ENCODE measurements at regions not wholly inside any gene's neighbourhood (a gene's known extent, or its start where the extent isn't known, plus 50 kb on each side); places are given as distances from the start of the nearest gene placed in this dataset.

DNA sequence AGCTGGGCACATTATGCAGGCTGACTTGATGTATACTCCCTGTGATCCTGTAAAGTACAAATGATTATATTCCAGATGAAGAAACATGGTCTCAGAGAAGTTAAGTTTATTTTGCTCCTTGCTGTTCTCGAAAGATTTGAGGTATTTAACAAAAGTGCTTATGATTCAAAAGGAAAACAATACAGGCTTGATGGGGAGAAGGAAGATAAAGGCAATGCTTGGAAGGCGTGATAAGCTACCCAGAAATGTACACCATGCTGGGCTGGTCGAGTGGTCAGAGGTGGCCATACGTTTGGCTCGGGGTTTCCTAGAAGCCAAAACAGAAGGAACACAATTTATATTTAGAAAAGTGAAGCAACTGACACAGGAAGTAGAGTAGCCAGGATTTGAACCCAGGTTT is 201.0 kb downstream of the KTN1 start:
- no peaks in the 10 kb centered on the region for H4K20me1 ChIP-seq (ENCODE audit: insufficient read depth, low read length)
- H3K27me3 ChIP-seq (ENCODE audit: insufficient read depth, low read length, poor library complexity), result no peaks in the 10 kb centered on the region
- H3K36me3 ChIP-seq (ENCODE audit: insufficient read depth, low read length), result no peaks in the 10 kb centered on the region
- H3K9ac ChIP-seq (ENCODE audit: low read depth, low read length), result no peak overlapping the region
- no peak overlapping the region for H3K4me2 ChIP-seq (ENCODE audit: insufficient read depth, low read length)
- ATAC-seq (ENCODE audit: insufficient read depth, low read depth), result no peak
- H3K79me2 ChIP-seq (ENCODE audit: insufficient read depth, low read length), result no peaks in the 10 kb centered on the region
- H3K27ac ChIP-seq (ENCODE audit: low read length), result no peak overlapping the region
- DNase-seq, result no peak
- H3K4me3 ChIP-seq (ENCODE audit: low read depth in 1 of 2, low read length in 2 of 2), result no peak overlapping the region
- no peaks in the 10 kb centered on the region for H3K4me1 ChIP-seq (ENCODE audit: insufficient read depth, low read length)
- H2AFZ ChIP-seq (ENCODE audit: low read depth, low read length), result no peak overlapping the region
- no peak for TF ChIP-seq EZH2 (IDR thresholded peaks at IDR 0.05; ENCODE audit: borderline replicate concordance, low read depth, low read length, severe bottlenecking)
- no peak for TF ChIP-seq CTCF (IDR thresholded peaks at IDR 0.05; ENCODE audit: borderline replicate concordance, extremely low read depth, low read length, poor library complexity, severe bottlenecking)
- H3K9me3 ChIP-seq (ENCODE audit: insufficient read depth, low read length, severe bottlenecking), result no peaks in the 10 kb centered on the region

GRCh38 chr14:55782166-55782565 is 202.2 kb downstream of the KTN1 start:
- no peak overlapping the region for H3K4me3 ChIP-seq (ENCODE audit: low read depth in 1 of 2, low read length in 2 of 2)
- DNase-seq, result no peak
- no peak overlapping the region for H3K27ac ChIP-seq (ENCODE audit: low read length)
- no peaks in the 10 kb centered on the region for H4K20me1 ChIP-seq (ENCODE audit: insufficient read depth, low read length)
- no peaks in the 10 kb centered on the region for H3K27me3 ChIP-seq (ENCODE audit: insufficient read depth, low read length, poor library complexity)
- H2AFZ ChIP-seq (ENCODE audit: low read depth, low read length), result no peak overlapping the region
- H3K4me1 ChIP-seq (ENCODE audit: insufficient read depth, low read length), result no peaks in the 10 kb centered on the region
- no peaks in the 10 kb centered on the region for H3K9me3 ChIP-seq (ENCODE audit: insufficient read depth, low read length, severe bottlenecking)
- H3K9ac ChIP-seq (ENCODE audit: low read depth, low read length), result no peak overlapping the region
- no peak overlapping the region for H3K4me2 ChIP-seq (ENCODE audit: insufficient read depth, low read length)
- TF ChIP-seq CTCF (IDR thresholded peaks at IDR 0.05; ENCODE audit: borderline replicate concordance, extremely low read depth, low read length, poor library complexity, severe bottlenecking) (no peak), EZH2 (IDR thresholded peaks at IDR 0.05; ENCODE audit: borderline replicate concordance, low read depth, low read length, severe bottlenecking) (no peak)
- no peaks in the 10 kb centered on the region for H3K79me2 ChIP-seq (ENCODE audit: insufficient read depth, low read length)
- no peaks in the 10 kb centered on the region for H3K36me3 ChIP-seq (ENCODE audit: insufficient read depth, low read length)
- no peak for ATAC-seq (ENCODE audit: insufficient read depth, low read depth)

GRCh38 chr14:55789406-55789805 is 209.4 kb downstream of the KTN1 start:
- no peak overlapping the region for H3K9ac ChIP-seq (ENCODE audit: low read depth, low read length)
- H3K36me3 ChIP-seq (ENCODE audit: insufficient read depth, low read length), result no peaks in the 10 kb centered on the region
- no peaks in the 10 kb centered on the region for H3K9me3 ChIP-seq (ENCODE audit: insufficient read depth, low read length, severe bottlenecking)
- H3K27ac ChIP-seq (ENCODE audit: low read length), result no peak overlapping the region
- no peaks in the 10 kb centered on the region for H3K27me3 ChIP-seq (ENCODE audit: insufficient read depth, low read length, poor library complexity)
- no peak for ATAC-seq (ENCODE audit: insufficient read depth, low read depth)
- H4K20me1 ChIP-seq (ENCODE audit: insufficient read depth, low read length), result no peaks in the 10 kb centered on the region
- no peak for DNase-seq
- no peak overlapping the region for H3K4me3 ChIP-seq (ENCODE audit: low read depth in 1 of 2, low read length in 2 of 2)
- no peaks in the 10 kb centered on the region for H3K4me1 ChIP-seq (ENCODE audit: insufficient read depth, low read length)
- no peak overlapping the region for H2AFZ ChIP-seq (ENCODE audit: low read depth, low read length)
- H3K4me2 ChIP-seq (ENCODE audit: insufficient read depth, low read length), result no peak overlapping the region
- H3K79me2 ChIP-seq (ENCODE audit: insufficient read depth, low read length), result no peaks in the 10 kb centered on the region
- TF ChIP-seq EZH2 (IDR thresholded peaks at IDR 0.05; ENCODE audit: borderline replicate concordance, low read depth, low read length, severe bottlenecking) (no peak), CTCF (IDR thresholded peaks at IDR 0.05; ENCODE audit: borderline replicate concordance, extremely low read depth, low read length, poor library complexity, severe bottlenecking) (no peak)

All from DND-41 (cell line).